ENCODE measurements at regions not wholly inside any gene's neighbourhood (a gene's known extent, or its start where the extent isn't known, plus 50 kb on each side); places are given as distances from the start of the nearest gene placed in this dataset.

GRCh38 chr3:39000008-39000450 is 51.7 kb downstream of the SCN11A start:
- DNase-seq (ENCODE audit: low read depth), result peak; percentile 40

DNA sequence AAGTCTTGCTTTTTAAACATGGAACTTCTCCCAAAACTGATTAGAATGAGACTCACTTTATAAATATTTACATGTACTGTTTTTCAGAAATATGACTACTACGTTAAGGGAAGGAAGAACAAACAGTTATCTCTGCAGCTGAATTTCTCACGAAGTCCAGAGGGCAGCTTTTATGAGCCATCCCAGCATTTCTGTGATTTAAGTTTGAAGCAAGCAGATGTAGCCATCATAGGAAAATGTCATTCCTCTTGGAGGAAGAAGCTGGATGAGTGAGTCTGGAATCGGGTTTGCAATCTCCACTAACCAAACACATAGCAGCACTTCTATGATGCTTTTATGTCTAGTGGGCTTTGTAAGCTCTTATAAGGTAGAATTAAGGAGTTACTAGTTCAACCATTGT is 53.7 kb downstream of the SCN11A start:
- DNase-seq (ENCODE audit: low read depth), result no peak

DNA sequence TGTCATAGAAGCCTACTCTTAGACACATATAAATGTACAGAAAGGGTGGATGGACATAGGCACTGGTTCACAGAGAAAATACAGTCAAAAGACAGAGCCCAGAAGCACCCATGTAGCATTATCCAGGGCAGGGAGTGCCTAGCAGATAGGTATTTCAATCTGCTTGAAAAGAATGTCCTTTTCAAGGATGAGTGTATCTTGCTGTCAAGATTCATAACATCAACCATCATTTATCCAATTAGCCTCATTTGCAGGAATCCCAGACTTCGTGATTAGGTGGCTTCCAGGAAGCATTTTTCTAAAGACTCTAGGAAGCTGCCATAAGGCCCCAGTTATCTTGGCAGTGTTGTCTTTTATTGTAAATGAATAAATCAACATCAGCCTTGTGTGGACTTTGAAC is 55.6 kb downstream of the SCN11A start:
- no peak for DNase-seq (ENCODE audit: low read depth)

DNA sequence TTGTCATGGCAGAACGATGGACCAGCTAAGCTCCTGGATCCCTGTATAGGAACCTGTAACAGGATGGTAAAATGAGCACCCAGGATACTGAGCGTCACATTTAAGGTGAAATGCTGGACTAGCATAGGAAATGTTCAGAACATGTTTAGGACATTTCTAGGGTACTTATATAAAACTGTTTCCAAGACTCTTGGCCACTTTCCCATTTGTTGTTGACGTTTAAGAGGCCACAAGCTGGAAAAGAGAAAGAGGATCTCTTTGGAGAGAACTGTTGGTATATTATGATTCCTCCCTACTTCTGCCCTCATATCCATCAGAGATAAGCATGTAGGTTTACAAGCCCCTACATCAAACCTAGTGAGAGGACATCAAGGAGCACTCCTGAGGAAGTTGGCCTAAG is 57.5 kb downstream of the SCN11A start:
- no peak for DNase-seq (ENCODE audit: low read depth)

- peak; percentile 33 for DNase-seq (ENCODE audit: low read depth)
Observed at GRCh38 chr3:38992117-38992760, 59.5 kb downstream of the SCN11A start.

DNA sequence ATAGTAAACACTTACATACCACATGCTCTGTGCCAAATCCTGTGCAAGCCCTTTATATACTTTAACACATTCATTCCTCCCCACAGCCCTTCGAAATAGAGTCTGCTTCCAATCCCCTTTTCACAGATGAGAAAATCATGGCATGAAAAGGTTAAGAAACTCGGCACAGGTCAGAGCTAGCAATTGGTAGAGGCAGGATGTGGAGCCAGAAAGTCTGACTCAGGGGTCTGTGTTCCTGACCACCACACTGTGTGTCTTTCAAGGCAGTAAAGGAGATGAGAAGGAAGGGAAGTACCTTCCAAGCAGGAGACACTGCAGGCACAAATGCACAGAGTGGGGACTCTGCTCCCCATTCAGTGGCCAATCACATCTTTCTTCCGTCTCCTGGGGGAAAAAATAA is 61.1 kb downstream of the SCN11A start:
- no peak for DNase-seq (ENCODE audit: low read depth)

DNA sequence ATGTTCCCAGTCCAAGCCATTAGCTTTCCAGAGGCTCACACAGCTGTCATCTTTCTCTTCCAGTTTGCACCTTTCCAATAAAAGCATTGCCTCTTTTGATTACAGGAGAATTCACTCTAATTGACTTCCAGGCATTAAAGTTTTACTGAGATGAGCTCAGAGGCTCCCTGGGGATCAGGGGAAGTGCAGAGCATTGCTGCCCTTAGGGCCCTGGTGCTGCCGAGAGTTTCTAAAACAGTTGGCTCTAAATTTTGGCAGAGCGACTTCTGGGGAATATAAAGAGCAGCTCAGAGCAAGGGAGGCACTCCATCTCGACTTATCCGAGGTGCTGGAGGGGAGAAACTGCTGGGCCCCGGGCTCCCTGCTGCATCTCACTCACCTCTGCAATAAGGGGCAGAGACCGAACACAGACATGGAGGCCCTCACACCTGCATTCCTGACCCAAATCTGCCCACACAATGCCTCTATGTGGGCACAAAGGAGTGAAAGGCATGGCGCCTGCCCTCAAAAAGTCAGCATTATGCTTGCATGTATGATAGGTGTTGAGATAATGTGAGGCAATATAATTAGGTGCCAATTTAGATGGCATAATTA is 61.7 kb downstream of the SCN11A start:
- no peak for DNase-seq (ENCODE audit: low read depth)

DNA sequence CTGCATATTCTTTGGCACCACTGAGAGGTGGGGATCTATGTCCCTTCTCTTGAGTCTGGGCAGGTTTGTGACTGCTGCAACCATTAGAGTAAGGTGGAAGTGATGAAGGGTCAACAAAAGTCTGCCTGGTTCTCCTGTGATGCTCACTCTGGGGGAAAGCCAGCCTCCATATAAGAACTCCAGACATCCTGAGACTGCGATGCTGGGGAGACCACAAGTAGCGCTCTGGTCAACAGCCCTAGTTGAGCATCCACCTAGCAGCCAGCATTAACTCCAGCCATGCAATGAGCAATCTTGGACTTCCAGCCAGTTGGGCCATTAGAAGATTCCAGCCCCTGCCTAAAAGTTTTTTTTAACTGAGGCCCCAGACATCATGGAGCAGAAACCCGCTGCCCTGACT is 62.8 kb downstream of the SCN11A start:
- DNase-seq (ENCODE audit: low read depth), result no peak

GRCh38 chr3:38987456-38987855 is 64.3 kb downstream of the SCN11A start:
- no peak for DNase-seq (ENCODE audit: low read depth)

GRCh38 chr3:38986901-38987300 is 64.8 kb downstream of the SCN11A start:
- no peak for DNase-seq (ENCODE audit: low read depth)

DNA sequence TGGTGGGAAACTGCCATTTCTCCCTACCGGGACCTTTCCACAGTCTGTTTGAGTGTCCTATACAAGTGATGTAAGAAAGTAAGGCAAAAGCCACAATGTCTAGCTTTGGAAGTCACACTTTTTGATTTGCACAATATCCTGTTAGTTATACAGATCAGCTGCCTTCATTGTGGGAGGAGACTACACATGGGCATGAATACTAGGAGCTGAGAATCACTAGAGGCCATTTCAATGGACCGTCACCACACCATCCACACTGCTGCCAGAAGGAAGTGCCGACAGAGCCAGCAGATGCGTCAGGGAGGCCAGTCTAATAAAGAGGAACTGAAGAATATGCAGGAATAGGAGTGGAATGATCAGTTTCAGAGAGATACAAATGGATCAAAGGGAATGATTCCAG is 65.8 kb downstream of the SCN11A start:
- DNase-seq (ENCODE audit: low read depth), result no peak

GRCh38 chr3:38985581-38985980 is 66.2 kb downstream of the SCN11A start:
- no peak for DNase-seq (ENCODE audit: low read depth)

GRCh38 chr3:38984731-38985130 is 67.0 kb downstream of the SCN11A start:
- no peak for DNase-seq (ENCODE audit: low read depth)

DNA sequence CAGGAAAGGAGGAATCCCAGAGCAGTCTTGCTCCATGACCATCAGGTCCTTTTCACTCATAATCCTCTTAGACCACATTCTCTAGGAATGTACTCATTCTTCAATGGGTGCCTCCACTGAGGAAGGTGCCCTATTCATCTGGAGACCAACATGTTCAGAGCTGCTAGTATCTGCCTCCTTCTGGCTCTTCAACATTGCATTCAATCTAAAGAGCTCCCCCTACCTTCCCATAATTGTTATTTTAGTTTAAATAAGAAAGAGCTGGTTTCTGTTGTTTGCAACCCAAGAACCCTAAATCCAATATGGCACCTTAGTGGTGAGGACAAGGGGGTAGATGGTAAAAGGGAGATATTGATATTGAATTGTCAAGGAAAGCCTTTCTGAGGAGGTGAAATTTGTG is 67.6 kb downstream of the SCN11A start:
- DNase-seq (ENCODE audit: low read depth), result no peak

DNA sequence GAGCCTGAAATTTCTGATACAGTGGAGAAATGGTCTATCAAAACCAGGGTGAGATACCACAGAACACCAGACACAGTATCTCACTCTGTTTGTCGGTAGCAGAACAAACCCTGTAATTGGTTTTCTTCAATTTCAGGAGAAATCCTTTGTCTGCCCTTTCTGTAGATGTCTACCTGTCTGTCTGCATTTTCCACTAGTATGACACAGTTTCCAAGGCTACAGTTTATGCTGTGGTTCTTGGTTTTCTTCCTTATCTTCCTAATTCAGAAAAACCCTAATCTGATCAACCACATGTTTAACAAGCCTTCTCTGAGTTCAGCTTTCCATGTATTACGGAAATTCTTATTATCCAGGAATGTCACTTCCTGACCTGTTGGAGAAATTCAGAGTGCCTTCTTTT is 70.8 kb downstream of the SCN11A start:
- no peak for DNase-seq (ENCODE audit: low read depth)

DNA sequence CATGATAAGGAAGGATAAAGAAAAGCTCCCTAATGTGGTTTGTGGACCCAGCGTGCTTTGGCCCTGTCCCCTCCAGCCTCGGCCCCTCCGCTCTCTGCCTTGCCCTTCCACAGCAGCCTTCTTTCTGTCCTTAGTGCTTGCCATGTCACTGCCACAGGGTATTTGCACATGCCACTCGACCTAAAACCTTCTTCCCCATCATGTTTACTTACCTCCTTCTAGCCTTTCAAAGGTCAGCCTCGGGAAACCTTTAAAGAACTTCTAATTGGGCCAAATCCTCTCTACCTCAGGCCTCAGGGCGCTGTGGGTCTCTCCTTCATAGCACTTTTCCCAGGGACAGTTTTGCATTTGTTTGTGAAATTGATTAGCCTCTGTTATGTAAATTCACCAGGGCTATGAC is 73.0 kb downstream of the SCN11A start:
- DNase-seq (ENCODE audit: low read depth), result no peak

GRCh38 chr3:38970851-38971638 is 80.7 kb downstream of the SCN11A start:
- DNase-seq (ENCODE audit: low read depth), result no peak

- no peak for DNase-seq (ENCODE audit: low read depth)
Observed at GRCh38 chr3:38969317-38970235, 82.2 kb downstream of the SCN11A start.

DNA sequence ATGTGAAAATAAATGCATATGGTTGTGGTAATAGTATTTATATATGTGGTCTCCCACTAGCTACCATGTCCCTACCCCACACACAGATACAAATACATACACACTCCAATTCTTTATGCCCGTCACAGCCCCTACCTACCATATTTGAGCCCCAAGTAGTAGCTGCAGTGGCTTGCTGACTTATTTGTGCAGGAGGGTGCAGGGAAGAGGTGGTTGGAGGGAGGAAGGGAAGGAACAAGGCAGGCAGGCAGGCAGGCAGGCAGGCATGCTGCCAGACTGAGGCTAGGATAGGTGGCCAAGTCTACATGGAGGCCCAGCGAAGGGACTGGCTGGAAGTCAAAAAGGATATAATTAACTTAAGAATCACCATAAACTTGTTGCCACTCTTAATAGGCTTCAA is 82.9 kb downstream of the SCN11A start:
- DNase-seq (ENCODE audit: low read depth), result no peak

DNA sequence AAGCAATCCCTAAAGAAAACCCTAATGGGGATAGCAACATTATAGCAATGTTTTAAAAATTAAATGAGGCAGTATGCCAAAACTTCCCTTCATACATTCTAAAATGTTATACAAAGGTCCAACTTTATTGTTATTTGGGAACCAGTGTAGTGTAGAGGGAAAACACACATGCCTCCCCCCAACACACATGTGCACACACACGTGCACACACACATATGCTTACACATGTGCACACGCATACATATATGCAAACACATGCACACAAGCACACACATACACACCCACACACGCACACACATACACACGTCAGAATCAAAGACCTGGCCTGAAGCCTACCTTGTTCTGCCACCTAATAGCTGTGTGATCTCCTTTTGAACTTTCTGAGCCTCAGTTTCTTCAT is 83.3 kb downstream of the SCN11A start:
- DNase-seq (ENCODE audit: low read depth), result no peak

DNA sequence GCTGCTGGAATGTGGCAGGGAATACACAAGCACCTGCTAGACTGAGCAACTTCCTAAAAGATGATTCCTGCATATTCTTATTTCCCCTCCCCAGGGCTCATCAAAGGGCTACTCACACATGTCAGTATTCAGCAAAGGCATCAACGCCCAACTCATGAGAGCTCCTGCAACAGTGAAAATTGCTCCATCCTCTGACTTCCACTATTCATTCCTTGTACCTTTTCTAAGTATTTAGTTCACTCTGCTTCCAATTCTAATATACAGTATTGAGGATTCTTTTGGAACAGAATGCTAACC is 84.1 kb downstream of the SCN11A start:
- no peak for DNase-seq (ENCODE audit: low read depth)

Measured in HS-27A (cell line).